IMR-90 (cell line): ENCODE measurements at regions not wholly inside any gene's neighbourhood (a gene's known extent, or its start where the extent isn't known, plus 50 kb on each side); places are given as distances from the start of the nearest gene placed in this dataset.

ENCODE experiments used
- BHLHE40 ChIP-seq: fragments of 150-350 bp; IDR thresholded peaks from 2 replicates; pipeline ENCODE4 v1.6.1; 2016; ENCODE audit warnings: mild to moderate bottlenecking, low read depth, low read length
- CTCF ChIP-seq: conservative IDR thresholded peaks from 2 replicates; pipeline ENCODE4 v1.5.1; 2012; ENCODE audit warnings: mild to moderate bottlenecking, low read depth, low read length, improper control_type of control experiment
- MXI1 ChIP-seq: IDR thresholded peaks from 2 replicates; pipeline ENCODE4 v1.6.1; 2012; ENCODE audit warnings: low read depth, mild to moderate bottlenecking, low read length, moderate library complexity, borderline replicate concordance
- POLR2A ChIP-seq: IDR thresholded peaks from 2 replicates; pipeline ENCODE4 v1.6.1; 2012; ENCODE audit warnings: mild to moderate bottlenecking, low read depth, low read length
- RAD21 ChIP-seq: IDR thresholded peaks from 2 replicates; pipeline ENCODE4 v1.6.1; 2012; ENCODE audit warnings: low read length, improper control_type of control experiment
- SMC3 ChIP-seq: fragments of 150-350 bp; IDR thresholded peaks from 2 replicates; pipeline ENCODE4 v1.6.1; 2016; ENCODE audit warnings: low read depth, mild to moderate bottlenecking, antibody characterized with exemption, low read length, moderate library complexity
- USF2 ChIP-seq: fragments of 150-350 bp; IDR thresholded peaks from 2 replicates; pipeline ENCODE4 v1.6.1; 2017; ENCODE audit warnings: mild to moderate bottlenecking, antibody characterized with exemption, low read length, low read depth

GRCh38 chr14:36243183-36243582 lies 66.7 kb upstream of the PTCSC3 start:
- TF ChIP-seq RAD21 (no peak), POLR2A (no peak), CTCF (no peak), BHLHE40 (no peak), SMC3 (no peak), USF2 (no peak), MXI1 (no peak)
